ENCODE measurements at regions not wholly inside any gene's neighbourhood (a gene's known extent, or its start where the extent isn't known, plus 50 kb on each side); places are given as distances from the start of the nearest gene placed in this dataset.

- TF ChIP-seq ZNF563 (CRISPR knock-in tag; IDR thresholded peaks at IDR 0.05): no peak
- TF ChIP-seq ATF6 (CRISPR knock-in tag; conservative IDR thresholded peaks at IDR 0.05): no peak
- TF ChIP-seq DNMT1 (CRISPR knock-in tag; IDR thresholded peaks at IDR 0.05): no peak
These were observed 169.5 kb upstream of the CADM1 start (continued) for GRCh38 chr11:115673720-115674119.

- DNase-seq (ENCODE audit: low spot score) (no peak), FAIRE-seq (no peak), ATAC-seq (no peak)
- Histone ChIP-seq H3K9ac (ENCODE audit: insufficient read depth, low read depth, low read length) (no peak overlapping the region), H3K79me2 (ENCODE audit: insufficient read depth, low read length) (no peaks in the 10 kb centered on the region), H3K4me1 (ENCODE audit: insufficient read depth, low read length) (no peaks in the 10 kb centered on the region), H3K27ac (ENCODE audit: extremely low read length, insufficient read depth, low read length) (no peak overlapping the region), H3K4me2 (ENCODE audit: low read depth, low read length) (no peak overlapping the region), H3K4me3 (replicated peaks in 1 of 3; ENCODE audit: insufficient read depth in 1 of 3, low read depth in 2 of 3, low read length in 3 of 3) (no peak overlapping the region), H2AFZ (ENCODE audit: low read length) (no peak overlapping the region), H3K9me3 (ENCODE audit: low read length) (no peaks in the 10 kb centered on the region), H3K36me3 (replicated peaks in 1 of 2; ENCODE audit: control insufficient read depth in 1 of 2, insufficient read depth in 2 of 2, low read length in 2 of 2) (no peaks in the 10 kb centered on the region), H4K20me1 (ENCODE audit: insufficient read depth, low read length) (no peaks in the 10 kb centered on the region), H3K27me3 (ENCODE audit: control insufficient read depth in 1 of 2, insufficient read depth in 2 of 2, low read length in 2 of 2) (peaks cover 1 to 12% of the 10 kb centered on the region in 2 experiments; a peak in 2 of 5 replicates)
- peak; percentile 60 for TF ChIP-seq CEBPB (IDR thresholded peaks at IDR 0.05; ENCODE audit: borderline replicate concordance, low read depth, low read length)
- TF ChIP-seq ZNF362 (CRISPR knock-in tag; IDR thresholded peaks at IDR 0.05; ENCODE audit: borderline replicate concordance): no peak
- no peak for TF ChIP-seq ZBTB42 (CRISPR knock-in tag; IDR thresholded peaks at IDR 0.05)
- no peak for TF ChIP-seq ZBTB14 (CRISPR knock-in tag; IDR thresholded peaks at IDR 0.05)
- TF ChIP-seq CHD2 (IDR thresholded peaks at IDR 0.05; ENCODE audit: low read depth, low read length): no peak
- TF ChIP-seq IRF2 (CRISPR knock-in tag; IDR thresholded peaks at IDR 0.05): no peak
- BruUV-seq (replicated peaks): no TSS peak
- intact Hi-C loops (cut with micrococcal nuclease; ENCODE audit: unreplicated experiment) (loop anchor here (10.0 kb wide), 1 partner anchor 128 kb away; no protein-coding TSS in a partner anchor), in situ Hi-C loops (cut with HindIII; ENCODE audit: extremely low pct_ligation_motif_present, low pct_unique_long_range_greater_than_20kb) (loop anchor here (10.0 kb wide), 2 partner anchors 338 to 898 kb away; no protein-coding TSS in a partner anchor)
- ChIA-PET CTCF (ENCODE audit: low intra/inter-chr PET ratio, low total read pairs) (no interaction called here), POLR2A (no interaction called here)
- WGBS (ENCODE audit: low lambda C conversion rate): 58% methylated on average over 3 of the region's 4 CpGs
These were observed 168.8 kb upstream of the CADM1 start for GRCh38 chr11:115672999-115673411.

Data from HepG2 (cell line).